GM18909 (cell line): ENCODE measurements at regions not wholly inside any gene's neighbourhood (a gene's known extent, or its start where the extent isn't known, plus 50 kb on each side); places are given as distances from the start of the nearest gene placed in this dataset.

Source experiments
- ATAC-seq: cut with Tn5 transposase; IDR thresholded peaks from one replicate; pipeline ENCODE4 v1.9.1; 2021; ENCODE audit warnings: mild to moderate bottlenecking; ENCODE audit not compliant: unreplicated experiment, poor library complexity

GRCh38 chr13:40179445-40180281, 486.8 kb downstream of the FOXO1 start:
- no peak for ATAC-seq

- ATAC-seq: no peak
These were observed 485.7 kb downstream of the FOXO1 start for GRCh38 chr13:40180776-40181175.

GRCh38 chr13:40181203-40181845, 485.1 kb downstream of the FOXO1 start:
- no peak for ATAC-seq

GRCh38 chr13:40182591-40182990, 483.9 kb downstream of the FOXO1 start:
- no peak for ATAC-seq

- no peak for ATAC-seq
These were observed 481.0 kb downstream of the FOXO1 start for GRCh38 chr13:40185414-40185813.

GRCh38 chr13:40186041-40186440, 480.4 kb downstream of the FOXO1 start:
- no peak for ATAC-seq

GRCh38 chr13:40186626-40187323, 479.7 kb downstream of the FOXO1 start:
- ATAC-seq: no peak

- no peak for ATAC-seq
These were observed 479.1 kb downstream of the FOXO1 start for GRCh38 chr13:40187324-40187795.

GRCh38 chr13:40187841-40188591, 478.4 kb downstream of the FOXO1 start:
- ATAC-seq: no peak

GRCh38 chr13:40189426-40189825, 477.0 kb downstream of the FOXO1 start:
- no peak for ATAC-seq

GRCh38 chr13:40189898-40190630, 476.4 kb downstream of the FOXO1 start:
- no peak for ATAC-seq

- peak; percentile 62 for ATAC-seq
These were observed 475.8 kb downstream of the FOXO1 start for GRCh38 chr13:40190641-40191100.

- ATAC-seq: no peak
These were observed 475.1 kb downstream of the FOXO1 start for GRCh38 chr13:40191186-40191980.

- no peak for ATAC-seq
These were observed 474.0 kb downstream of the FOXO1 start for GRCh38 chr13:40192452-40192851.

- ATAC-seq: no peak
These were observed 473.6 kb downstream of the FOXO1 start for GRCh38 chr13:40192858-40193257.

- no peak for ATAC-seq
These were observed 472.9 kb downstream of the FOXO1 start for GRCh38 chr13:40193286-40194223.

- no peak for ATAC-seq
These were observed 472.1 kb downstream of the FOXO1 start for GRCh38 chr13:40194224-40194806.
